PC-3 (cell line): ENCODE measurements at regions not wholly inside any gene's neighbourhood (a gene's known extent, or its start where the extent isn't known, plus 50 kb on each side); places are given as distances from the start of the nearest gene placed in this dataset.

Source experiments
- CTCF ChIP-seq: fragments of 300-600 bp; sonication (generic); conservative IDR thresholded peaks from 2 replicates; pipeline ENCODE4 v1.5.1; 2017; ENCODE audit warnings: antibody characterized with exemption, low read depth, mild to moderate bottlenecking, low read length
- EZH2 ChIP-seq: fragments of 300-600 bp; sonication (generic); IDR thresholded peaks from one replicate; pipeline ENCODE4 v1.6.1; 2017; ENCODE audit warnings: antibody characterized with exemption, mild to moderate bottlenecking, low read length; ENCODE audit not compliant: unreplicated experiment
- EZH2phosphoT487 ChIP-seq: fragments of 300-600 bp; sonication (generic); IDR thresholded peaks from 2 replicates; pipeline ENCODE4 v1.6.1; 2018; ENCODE audit warnings: mild to moderate bottlenecking, antibody characterized with exemption, low read length, borderline replicate concordance

DNA sequence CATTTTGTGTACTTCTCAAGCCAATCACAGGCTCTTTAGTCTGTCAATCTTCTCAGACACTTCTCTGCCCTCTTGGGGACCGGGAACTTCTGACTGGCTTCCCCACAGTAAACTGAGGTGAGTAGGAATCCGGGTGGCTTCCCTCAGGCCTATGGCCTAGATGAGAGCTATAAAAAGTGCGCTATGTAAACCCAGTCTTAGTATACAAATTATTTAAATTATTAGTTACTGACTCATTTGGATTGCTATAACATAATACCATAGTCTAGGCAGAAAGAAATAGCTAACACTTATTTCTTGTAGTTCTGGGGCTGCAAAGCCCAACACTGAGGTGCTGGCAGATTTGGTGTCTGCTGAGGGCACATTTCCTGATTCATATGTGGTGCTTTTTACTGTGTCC is 109.2 kb upstream of the MCHR2 start:
- TF ChIP-seq CTCF = no peak
- no peak for TF ChIP-seq EZH2phosphoT487
- no peak for TF ChIP-seq EZH2
